ENCODE measurements at regions not wholly inside any gene's neighbourhood (a gene's known extent, or its start where the extent isn't known, plus 50 kb on each side); places are given as distances from the start of the nearest gene placed in this dataset.
"Not testable (repeated sequence)": the region's sequence is repeated elsewhere in the genome, so short reads cannot be mapped to it uniquely, and the experiment has no call there.

DNA sequence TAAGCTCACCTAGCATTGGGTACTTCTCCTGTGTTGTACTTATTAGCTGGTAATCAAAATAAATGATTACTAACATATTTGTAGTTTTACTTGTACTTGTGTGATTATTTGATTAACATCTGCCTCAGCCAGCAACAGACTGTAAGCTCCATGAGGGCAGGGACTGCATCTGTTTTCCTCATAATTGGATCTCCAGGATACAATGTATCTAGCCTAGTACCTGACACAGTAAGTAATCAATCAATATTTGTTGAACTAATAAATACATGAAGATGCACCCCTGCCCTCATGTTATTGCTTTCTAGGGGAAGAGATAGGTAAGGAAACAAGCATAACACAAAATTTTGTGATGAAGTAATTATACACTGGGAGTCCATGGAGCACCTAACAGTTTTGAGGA is 101.5 kb downstream of the TENT5C start:
- DNase-seq (ENCODE audit: low read depth) = no peak

DNA sequence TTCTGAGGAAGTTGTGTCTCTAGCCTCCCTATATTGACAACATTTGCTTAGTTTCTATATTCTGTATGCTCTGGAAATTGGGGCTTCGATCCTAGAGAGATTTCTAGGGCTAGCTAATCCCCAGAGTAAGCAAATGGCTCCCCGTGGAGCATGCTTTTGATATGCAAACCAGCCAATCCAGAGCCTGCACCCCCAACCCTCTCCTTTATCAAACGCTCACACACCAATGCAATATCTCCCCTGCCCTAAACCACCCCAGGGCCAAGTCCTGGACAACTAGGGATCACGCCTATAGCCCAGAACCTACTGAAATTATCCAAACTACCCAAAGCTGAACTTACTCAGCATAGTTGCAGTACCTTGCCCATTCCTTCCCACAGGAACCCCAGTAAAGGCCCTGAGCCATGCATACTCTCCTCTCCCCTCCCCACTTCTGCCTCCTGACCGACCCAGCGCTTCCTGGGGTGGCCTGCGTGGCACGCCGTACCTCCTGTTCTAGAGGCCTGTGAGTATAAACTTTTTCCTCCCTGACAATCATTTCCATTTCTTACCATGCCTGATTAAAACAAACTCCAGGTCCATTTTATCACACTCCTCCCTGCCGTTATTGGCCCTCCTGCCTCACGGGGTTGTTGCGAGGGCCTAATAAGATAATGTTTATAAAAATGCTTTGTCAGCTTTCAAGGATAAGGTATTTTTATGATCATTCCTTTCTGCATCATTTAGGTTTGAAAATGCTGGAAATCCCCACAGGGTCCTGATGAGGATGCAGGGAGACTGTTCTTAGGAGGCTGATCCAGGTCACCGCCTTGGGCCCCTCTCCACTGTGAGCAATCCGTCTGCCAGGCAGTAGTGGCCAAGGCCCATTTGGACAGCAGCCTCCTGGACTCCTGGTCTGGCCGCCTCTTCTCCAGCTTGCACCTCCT is 102.7 kb downstream of the TENT5C start:
- DNase-seq (ENCODE audit: low read depth) = no peak

DNA sequence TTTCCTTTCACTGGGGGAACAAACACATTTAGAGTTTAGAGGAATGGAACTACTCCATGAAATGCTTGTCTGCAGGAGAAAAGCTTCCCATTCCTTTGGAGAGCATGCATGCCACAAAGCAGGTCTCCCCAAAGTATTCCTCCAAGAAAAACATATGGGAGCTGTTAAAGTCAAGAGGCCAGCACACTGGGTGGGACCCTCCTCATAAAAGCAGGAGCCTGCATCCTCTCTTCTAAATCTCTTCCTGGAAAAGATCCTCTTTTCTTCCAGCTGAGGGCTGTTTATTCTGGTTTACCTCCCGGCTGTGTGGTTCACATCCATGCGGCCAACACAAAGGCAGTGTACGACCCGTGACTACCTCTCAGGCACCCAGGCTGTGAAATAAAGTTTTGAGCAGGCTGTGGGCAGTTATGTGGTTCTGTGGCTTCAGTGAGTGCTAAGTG is 103.4 kb downstream of the TENT5C start:
- DNase-seq (ENCODE audit: low read depth) = no peak

DNA sequence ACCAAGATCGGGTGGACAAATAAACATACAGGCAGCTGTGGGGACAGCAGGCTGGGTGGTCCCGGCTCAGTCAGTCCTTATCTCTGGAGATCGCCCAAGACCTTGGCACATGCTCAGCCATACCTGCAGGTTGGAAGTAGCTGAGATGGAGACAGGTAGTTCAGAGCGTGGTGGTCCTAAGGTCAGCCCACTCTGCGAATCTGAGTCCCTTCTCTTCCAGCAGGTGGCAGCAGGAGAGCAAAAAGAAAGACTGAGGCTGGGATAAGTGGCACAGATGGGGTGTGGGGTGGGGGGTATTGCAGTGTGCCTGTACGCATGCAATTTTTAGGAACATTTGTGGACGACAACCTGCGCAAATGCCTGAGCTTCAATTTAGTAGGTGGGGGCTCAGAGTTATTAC is 104.9 kb downstream of the TENT5C start:
- no peak for DNase-seq (ENCODE audit: low read depth)

DNA sequence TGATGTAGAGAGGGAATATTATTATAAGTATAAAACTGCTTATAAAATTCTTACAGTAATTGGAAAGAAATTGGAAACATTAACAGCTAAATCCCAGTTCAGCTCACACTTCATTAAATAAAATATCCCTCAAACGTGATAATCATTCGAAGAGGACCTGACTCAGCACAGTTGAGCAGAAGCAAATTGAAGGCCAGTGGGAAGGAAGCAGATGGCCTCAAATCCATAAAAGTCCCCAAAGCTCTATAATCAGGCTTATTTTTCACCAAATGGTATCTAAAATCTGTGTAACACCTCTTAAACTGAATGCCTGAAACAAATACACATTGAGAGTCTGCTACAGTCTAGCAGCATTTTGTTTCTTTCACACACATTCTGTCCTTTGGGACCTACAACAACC is 106.8 kb downstream of the TENT5C start:
- no peak for DNase-seq (ENCODE audit: low read depth)

DNA sequence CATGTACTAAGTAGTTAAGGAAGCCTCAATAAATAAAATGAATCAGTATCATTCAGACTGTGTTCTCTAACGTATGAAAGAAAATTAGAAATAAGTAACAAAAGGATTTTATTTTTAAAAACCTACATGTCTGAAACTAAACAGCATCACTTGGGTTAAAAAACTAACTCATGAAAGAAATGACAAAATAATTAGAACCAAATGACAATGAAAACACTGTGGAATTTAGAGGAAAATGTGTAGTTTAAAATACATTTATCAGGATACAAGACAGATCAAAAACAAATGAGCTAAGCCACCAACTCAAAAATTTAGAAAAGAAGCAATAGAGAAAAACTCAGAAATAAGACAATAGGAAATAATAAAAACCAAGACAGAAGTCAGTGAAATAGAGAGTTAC is 108.7 kb downstream of the TENT5C start:
- no peak for DNase-seq (ENCODE audit: low read depth)

DNA sequence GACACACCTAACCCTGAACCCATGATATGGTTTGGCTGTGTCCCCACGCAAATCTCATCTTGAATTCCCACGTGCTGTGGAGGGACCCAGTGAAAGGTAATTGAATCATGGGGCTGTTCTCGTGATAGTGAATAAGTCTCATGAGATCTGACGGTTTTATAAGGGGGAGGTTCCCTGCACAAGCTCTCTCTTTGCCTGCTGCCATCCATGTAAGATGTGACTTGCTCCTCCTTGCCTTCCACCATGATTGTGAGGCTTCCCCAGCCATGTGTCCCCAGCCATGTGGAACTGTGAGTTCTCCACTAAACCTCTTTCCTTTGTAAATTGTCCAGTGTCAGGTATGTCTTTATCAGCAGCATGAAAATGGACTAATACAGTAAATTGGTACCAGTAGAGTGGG is 110.2 kb downstream of the TENT5C start:
- not testable (repeated sequence) for DNase-seq (ENCODE audit: low read depth)

DNA sequence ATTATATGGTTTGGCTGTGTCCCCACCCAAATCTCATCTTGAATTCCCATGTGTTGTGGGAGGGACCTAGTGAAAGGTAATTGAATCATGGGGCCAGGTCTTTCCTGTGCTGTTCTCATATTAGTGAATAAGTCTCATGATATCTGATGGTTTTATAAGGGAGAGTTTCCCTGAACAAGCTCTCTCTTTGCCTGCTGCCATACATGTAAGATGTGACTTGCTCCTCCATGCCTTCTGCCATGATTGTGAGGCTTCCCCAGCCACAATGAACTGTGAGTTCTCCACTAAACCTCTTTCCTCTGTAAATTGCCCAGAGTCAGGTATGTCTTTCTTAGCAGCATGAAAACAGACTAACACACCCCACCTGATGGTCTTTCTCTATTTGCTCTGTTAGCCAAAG is 112.1 kb downstream of the TENT5C start:
- DNase-seq (ENCODE audit: low read depth) = not testable (repeated sequence)

DNA sequence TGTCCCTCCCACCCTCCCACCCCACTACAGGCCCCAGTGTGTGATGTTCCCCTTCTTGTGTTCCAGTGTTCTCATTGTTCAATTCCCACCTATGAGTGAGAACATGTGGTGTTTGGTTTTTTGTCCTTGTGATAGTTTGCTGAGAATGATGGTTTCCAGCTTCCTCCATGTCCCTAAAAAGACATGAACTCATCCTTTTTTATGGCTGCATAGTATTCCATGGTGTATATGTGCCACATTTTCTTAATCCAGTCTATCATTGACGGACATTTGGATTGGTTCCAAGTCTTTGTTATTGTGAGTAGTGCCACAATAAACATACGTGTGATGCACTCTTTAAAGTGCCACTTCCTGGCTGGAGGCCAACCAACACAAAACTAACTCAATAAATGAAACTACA is 112.7 kb downstream of the TENT5C start:
- not testable (repeated sequence) for DNase-seq (ENCODE audit: low read depth)

DNA sequence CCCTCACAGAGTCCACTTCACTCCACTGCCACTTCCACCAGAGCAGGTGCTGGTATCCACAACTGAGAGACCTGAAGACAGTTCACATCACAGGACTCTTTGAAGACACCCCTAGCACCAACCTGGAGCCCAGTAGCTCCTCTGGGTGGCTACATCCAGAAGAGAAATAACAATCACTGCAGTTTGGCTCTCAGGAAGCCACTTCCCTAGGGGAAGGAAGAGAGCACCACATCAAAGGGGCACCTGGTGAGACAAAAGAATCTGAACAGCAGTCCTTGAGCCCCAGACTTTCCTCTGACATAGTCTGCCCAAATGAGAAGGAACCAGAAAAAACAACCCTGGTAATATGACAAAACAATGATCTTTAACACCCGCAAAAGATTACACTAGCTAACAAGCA is 113.2 kb downstream of the TENT5C start:
- peak; percentile 34 for DNase-seq (ENCODE audit: low read depth)

DNA sequence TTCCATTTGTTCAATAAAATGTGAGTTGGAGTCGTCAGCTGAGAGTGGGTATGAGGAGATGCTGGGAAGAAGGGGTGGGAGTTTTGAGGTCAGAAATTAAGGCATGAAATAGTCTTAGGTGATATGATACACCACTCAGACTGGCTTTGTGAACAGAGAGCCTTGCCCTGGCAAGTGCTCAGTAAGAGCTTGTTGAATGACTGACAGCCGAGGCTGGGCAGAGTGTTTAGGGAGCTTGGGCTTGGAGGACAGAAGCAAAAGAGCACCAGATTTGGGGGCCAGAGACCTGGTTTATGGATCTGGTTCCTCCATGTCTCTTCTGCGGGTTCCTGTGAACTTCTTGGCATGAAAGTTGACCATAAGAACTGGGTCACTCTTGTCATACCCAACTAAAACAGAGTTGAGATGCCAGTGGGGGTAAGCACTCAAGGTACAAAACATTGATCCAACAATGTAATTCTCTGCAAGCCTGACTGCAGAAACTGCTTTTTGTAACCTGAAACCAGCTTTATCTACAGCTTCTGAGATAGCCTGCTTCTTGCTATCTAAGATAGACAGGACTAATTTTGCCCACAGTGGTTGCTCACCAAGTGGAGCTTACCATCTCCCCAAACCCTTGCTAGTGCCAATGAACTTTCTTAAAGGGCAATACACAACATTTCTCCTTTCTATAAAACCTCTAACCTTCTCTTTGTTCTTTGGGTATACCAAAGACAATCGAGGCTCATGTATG is 126.4 kb downstream of the TENT5C start:
- no peak for DNase-seq (ENCODE audit: low read depth)

DNA sequence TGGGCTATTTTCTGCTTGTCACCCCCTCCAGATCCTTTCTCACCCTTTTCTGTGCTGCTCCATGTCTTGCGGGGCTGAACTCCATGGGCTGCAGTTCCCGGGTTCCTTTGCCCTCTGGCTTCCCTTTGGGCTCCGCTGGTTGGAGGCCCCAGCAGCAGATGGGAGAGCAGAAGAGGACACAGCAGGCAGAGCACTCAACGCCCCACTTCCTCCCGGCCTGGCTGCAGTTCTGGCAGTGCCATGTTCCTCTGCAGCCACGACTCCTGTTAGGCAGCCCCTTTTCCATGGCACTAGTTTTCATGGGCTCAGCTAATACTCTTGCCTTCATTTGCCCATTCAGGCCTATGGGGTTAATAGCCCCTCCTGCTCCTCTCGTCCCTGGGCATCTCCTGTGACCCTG is 127.1 kb downstream of the TENT5C start:
- no peak for DNase-seq (ENCODE audit: low read depth)

DNA sequence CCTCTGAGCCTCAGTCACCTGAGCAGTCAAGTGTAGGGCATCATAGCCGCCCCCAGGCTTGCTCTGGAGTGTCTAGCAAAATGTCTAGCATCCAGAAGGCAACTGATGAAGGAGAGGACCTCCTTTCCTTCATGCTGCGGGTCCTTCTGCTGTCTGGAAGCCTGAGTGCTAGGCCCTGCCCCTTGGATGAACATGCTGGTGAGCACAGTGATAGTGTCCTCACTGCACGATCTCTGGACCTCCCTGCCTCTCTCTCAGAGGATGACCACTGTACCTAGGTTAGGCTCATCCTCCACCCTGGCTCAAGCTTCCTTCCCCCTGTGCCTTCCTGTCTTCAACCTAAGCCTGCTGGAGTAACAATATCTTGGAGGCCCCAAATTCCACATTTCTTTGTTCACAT is 128.6 kb downstream of the TENT5C start:
- DNase-seq (ENCODE audit: low read depth) = no peak

DNA sequence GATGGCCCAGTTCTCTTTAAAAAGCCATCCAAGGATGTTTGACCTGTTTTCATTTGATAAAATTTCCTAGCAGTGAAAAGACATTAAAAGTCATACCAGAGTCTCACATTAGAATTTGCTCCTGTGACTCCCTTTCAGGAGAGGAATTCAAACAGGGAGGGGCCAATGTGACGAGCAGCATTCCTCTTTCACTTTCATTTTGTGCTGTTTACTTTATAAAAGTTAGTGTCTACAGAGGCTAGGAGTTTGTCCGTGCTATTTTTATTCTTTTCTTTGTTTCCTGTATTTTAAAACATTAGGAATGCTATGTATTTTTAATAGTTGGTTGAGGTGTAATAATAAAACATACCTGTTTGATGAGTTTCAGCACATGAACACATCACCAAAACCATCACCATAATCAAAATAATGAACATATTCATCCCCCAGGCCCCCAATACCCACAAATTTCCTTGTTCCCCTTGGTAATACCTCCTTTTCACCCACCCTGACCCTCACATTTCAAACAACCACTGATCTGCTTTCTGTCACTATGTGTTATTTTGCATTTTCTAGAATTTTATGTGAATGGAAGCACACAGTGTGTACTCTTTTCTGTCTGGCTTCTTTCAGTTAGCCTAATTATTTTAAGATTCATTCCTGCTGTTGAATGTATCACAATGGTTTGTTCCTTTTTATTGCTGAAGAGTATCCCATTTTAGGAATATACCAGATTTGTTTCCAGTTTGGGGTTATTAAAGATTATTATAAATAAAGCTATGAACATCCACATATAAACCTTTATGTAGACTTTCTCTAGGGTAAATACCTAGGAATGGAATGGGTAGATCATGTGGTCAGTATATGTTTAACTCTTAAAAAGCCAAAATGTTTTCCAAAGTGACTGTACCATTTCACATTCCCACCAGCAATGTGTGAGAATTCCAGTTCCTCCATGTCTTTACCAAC is 129.5 kb downstream of the TENT5C start:
- DNase-seq (ENCODE audit: low read depth) = no peak

DNA sequence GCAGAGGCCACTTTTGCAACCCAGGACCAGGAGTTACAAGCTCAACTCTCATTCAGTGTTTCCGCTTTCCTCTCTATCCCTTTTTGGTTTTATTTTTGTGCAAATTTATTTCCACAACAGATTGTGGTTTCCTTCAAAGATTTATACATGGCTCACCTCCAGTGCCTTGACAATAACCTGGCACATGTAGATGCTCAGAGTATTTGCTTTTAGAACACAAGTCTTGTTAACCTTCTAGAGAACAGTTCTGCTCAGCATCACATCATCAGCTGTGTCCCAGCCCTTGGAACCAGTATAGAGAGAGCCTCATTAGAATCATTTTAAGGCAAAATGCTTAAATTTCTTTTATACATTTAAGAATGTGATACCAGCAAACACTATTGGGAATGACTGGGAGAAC is 133.7 kb downstream of the TENT5C start:
- no peak for DNase-seq (ENCODE audit: low read depth)

DNA sequence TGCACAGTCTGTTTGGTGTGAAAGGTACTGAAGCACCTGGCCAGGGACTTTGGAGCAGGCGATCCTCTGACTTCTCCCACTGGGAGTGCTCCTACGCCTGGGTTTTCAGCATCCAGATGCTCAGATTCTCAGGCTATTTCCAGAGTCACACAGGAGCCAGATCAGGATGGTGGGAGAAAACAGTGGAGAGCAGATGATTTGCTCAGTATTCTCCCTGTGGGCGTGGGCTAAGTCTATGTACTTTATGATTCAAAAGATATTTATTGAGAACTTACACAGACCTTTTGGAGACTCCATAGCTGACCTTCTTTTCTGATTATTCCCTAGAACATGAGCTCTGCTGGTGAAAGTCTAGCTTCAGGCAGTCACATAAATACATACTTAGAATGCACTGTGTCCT is 134.6 kb downstream of the TENT5C start:
- DNase-seq (ENCODE audit: low read depth) = no peak

DNA sequence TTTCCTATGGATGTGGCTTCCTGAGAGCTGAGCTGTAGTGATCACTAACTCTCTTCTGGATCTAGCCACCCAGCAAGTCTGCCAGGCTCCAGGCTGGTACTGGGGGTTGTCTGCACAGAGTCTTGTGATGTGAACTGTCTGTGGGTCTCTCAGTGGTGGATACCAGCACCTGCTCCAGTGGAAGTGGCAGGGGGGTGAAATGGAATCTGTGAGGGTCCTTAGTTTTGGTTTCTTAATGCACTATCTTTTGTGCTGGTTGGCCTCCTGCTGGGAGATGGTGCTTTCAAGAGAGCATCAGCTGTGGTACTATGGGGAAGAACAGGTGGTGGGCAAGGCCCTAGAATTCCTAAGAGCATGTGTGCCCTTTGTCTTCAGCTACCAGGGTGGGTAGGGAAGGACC is 140.7 kb downstream of the TENT5C start:
- DNase-seq (ENCODE audit: low read depth) = not testable (repeated sequence)

DNA sequence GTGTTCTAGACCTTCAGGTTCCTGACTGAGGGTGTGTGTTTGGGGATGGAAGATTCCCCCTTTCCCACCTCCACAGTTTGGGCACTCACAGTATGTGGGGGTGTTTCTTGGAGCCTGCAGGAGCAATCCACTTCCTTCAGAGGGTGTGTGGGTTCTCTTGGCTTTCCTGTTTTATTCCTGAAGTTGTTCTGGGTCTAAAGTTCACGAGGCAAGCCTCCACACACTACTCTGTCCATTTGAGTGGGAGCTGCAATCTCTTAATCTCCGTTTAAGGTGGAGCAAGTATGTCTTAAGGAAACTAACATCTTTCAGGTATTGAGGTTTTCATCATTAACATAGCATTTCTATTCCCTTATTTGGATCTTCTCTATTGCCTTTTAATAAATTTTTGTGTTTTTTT is 141.8 kb downstream of the TENT5C start:
- no peak for DNase-seq (ENCODE audit: low read depth)

DNA sequence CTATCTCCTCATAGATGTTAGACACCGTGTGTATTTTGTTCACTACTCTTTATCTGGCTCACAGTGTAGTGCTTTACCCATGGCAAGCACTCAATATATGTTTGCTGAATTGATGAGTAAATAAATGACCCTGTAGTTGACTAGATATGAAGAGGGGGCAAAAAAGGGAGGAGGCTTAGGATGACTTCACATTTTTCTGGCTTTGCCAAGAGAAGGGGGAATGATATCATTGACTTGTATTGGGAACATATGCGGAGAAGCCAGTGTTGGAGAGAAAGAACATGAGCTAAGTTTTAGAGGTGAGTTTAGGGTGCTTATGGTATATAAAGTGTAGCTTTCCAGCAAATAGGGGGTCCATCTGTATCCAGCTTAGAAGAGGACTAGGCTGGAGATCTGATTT is 145.5 kb downstream of the TENT5C start:
- DNase-seq (ENCODE audit: low read depth) = no peak

DNA sequence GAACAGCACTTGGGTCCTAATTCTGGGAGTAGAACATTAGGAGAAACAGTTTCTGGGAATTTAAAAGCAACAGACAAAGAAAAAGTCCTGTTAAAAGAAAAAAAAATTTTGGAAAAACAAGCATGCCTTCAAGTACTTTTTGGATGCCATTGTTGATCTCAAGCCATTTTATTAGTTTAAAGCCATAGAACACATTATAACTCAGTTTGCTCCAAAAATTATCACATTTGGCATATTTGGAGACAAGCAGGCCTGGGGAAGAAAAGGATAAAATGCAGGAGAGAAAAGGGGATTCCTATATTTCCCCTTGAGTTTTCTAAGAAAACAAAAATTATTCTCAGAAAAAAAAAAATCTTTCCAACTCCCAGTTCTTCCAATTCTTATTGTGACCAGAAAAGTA is 146.8 kb downstream of the TENT5C start:
- no peak for DNase-seq (ENCODE audit: low read depth)

DNA sequence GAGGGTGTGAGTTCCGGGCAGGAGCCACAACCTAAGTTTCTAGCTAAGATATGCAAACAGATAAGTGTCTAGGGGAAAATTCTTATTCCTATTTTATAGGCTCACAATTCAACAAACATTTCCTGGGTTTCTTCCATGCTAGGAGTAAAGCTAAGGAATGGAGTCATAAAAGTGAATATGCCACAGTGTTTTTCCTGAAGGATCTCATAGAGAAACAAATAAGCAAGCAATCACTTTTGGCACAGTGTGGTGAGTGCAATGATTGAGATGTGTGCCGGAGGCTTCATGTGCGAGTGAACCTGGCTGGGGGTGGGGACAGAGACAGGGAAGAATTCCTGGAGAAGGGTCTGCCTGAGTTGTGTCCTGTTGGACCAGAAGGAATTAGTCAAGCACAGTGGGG is 147.4 kb downstream of the TENT5C start:
- DNase-seq (ENCODE audit: low read depth) = no peak

DNA sequence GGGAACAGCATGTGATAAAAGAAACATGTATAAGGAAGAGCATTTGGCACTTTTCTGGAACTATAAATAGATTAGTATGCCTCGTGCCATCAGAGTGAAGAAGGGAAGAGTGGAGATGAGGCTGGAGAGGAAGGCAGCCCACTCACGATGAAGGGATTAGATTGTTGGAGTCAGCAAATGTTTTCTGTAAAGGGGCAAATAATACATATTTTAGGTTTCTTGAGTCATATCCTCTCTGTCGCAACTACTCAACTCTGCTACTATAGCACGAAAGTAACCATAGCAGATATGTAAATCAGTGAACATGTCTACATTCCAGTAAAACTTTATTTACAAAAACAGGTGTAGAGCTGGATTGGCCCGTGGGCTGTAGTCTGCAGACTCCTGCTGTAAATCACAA is 147.8 kb downstream of the TENT5C start:
- no peak for DNase-seq (ENCODE audit: low read depth)
